Subcutaneous abdominal adipose tissue (tissue), 5 donors: ENCODE measurements at regions not wholly inside any gene's neighbourhood (a gene's known extent, or its start where the extent isn't known, plus 50 kb on each side); places are given as distances from the start of the nearest gene placed in this dataset.

Source experiments
- H3K27ac ChIP-seq: one replicate; pipeline ENCODE4 v1.7.0; 2013; ENCODE audit warnings: low read depth, mild to moderate bottlenecking, inconsistent platforms, low read length, moderate library complexity
- H3K27me3 ChIP-seq, 5 donors: one replicate each; pipeline ENCODE4 v1.7.0; 2013; ENCODE audit warnings: low read length in 5 of 5, inconsistent platforms in 1 of 5; ENCODE audit not compliant: control insufficient read depth in 5 of 5, insufficient read depth in 4 of 5
- H3K36me3 ChIP-seq, 5 donors: one replicate each; pipeline ENCODE4 v1.7.0; 2013; ENCODE audit warnings: low read length in 5 of 5; ENCODE audit not compliant: control insufficient read depth in 5 of 5, insufficient read depth in 5 of 5
- H3K4me1 ChIP-seq, 5 donors: one replicate each; pipeline ENCODE4 v1.7.0; 2013; ENCODE audit warnings: low read length in 5 of 5, mild to moderate bottlenecking in 3 of 5, moderate library complexity in 1 of 5; ENCODE audit not compliant: control insufficient read depth in 5 of 5, insufficient read depth in 5 of 5
- H3K4me3 ChIP-seq, 5 donors: one replicate each; pipeline ENCODE4 v1.7.0; 2013; ENCODE audit warnings: low read length in 5 of 5, low read depth in 1 of 5
- H3K9ac ChIP-seq, 5 donors: one replicate each; pipeline ENCODE4 v1.7.0; 2013; ENCODE audit warnings: low read length in 5 of 5, mild to moderate bottlenecking in 4 of 5, moderate library complexity in 3 of 5
- H3K9me3 ChIP-seq, 5 donors: one replicate each; pipeline ENCODE4 v1.7.0; 2013; ENCODE audit warnings: low read length in 5 of 5; ENCODE audit not compliant: control insufficient read depth in 5 of 5
- donor health status: healthy.
- donor health status: healthy.
- donor health status: healthy.
- donor health status: healthy.
- donor health status: healthy.

DNA sequence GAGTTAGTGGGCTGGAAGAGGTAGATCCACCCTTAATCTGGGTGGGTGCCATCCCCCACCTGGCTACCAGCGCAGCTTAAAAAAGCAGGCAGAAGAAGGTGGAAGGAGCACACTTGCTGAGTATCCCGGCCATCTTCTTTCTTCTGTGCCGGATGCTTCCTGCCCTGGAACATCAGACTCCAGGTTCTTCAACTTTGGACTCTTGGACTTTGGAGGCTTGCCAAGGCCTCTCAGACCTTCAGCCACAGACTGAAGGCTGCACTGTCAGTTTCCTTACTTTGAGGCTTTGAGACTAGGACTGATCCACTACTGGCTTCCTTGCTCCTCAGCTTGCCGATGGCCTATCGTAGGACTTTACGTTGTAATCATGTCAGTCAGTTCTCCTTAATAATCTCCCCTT is 127.6 kb upstream of the GPC6 start:
- Histone ChIP-seq H3K36me3 (no peaks in the 10 kb centered on the region), H3K4me3 (no peak overlapping the region)

DNA sequence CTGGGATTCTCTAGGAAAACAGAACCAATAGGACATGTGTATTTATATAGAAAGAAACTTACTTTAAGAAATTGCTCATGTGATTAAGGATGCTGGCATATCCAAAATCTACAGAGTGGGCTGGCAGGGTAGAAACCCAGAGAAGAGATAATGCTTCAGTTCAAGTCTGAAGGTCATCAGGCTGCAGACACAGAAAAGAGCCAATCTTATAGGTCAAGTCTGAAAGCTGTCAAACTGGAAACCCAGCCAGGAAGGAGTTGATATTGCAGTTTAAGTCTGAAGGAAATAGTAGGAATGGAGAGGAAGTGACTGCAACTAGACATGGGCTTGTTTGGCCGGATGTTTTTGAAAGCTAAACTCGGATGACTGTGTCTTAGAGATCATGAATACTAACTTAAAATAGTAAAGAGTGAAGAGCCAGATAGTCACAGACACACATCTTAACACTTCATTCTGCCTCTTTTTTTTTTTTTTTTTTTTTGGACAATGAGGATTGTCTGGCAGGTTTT is 125.3 kb upstream of the GPC6 start:
- Histone ChIP-seq H3K9ac (no peak overlapping the region), H3K9me3 (no peaks in the 10 kb centered on the region)

More for the DNA sequence above, 127.6 kb upstream of the GPC6 start:
- H3K4me1 ChIP-seq = no peaks in the 10 kb centered on the region
- H3K9me3 ChIP-seq = no peaks in the 10 kb centered on the region
- no peak overlapping the region for H3K27ac ChIP-seq
- H3K27me3 ChIP-seq = peaks cover 0 to under 1% (median 0%) of the 10 kb centered on the region in 5 donors
- no peak overlapping the region for H3K9ac ChIP-seq

DNA sequence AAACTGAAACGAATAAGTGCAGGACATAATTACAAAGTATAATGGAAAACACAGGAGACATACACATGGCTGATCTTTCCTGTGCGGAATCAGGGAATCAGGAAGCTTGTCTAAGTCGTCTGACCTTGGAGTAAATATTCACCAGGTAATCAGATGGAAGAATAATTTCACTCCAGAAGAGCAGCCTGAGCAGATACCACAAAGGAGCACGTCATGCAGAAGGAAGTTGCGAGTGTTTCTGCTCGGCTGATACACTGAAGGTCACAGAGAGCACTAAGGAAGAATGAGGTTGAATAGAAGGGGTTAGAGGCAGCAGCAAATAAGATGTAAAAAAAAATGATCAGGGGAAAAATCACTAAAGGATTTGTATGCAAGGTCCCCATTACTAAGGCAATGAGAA is 122.3 kb upstream of the GPC6 start:
- H3K36me3 ChIP-seq = no peaks in the 10 kb centered on the region
- H3K27me3 ChIP-seq = no peaks in the 10 kb centered on the region
- H3K27ac ChIP-seq = no peak overlapping the region
- no peak overlapping the region for H3K4me3 ChIP-seq
- no peaks in the 10 kb centered on the region for H3K4me1 ChIP-seq
- H3K9ac ChIP-seq = no peak overlapping the region
- H3K9me3 ChIP-seq = no peaks in the 10 kb centered on the region

More for the DNA sequence above, 125.3 kb upstream of the GPC6 start:
- Histone ChIP-seq H3K27ac (no peak overlapping the region), H3K4me1 (no peaks in the 10 kb centered on the region), H3K27me3 (no peaks in the 10 kb centered on the region), H3K36me3 (no peaks in the 10 kb centered on the region), H3K4me3 (no peak overlapping the region)

DNA sequence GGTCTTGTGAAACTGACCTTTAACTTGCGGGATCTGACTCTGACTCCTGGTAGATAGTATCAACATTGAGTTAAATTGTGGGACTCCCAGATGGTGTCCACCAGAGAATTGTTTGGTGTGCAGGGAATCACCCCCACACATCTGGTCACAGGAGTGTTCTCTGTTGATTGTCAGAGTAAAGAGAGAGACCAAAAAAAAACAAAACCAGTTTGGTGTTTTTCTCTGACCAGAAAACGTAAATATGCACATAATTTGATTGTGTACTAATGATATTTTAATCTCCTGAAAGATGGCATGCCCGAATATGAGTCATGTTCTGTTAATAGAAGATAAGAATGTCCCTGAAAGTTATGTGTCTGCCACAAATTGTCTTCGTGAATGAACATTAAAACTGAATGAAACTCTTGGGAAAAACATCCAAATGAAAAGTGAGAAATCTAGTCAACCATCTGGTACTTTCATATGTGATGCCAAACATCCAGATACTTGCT is 118.5 kb upstream of the GPC6 start:
- Histone ChIP-seq H3K9ac (no peak overlapping the region), H3K27ac (no peak overlapping the region), H3K27me3 (no peaks in the 10 kb centered on the region)

DNA sequence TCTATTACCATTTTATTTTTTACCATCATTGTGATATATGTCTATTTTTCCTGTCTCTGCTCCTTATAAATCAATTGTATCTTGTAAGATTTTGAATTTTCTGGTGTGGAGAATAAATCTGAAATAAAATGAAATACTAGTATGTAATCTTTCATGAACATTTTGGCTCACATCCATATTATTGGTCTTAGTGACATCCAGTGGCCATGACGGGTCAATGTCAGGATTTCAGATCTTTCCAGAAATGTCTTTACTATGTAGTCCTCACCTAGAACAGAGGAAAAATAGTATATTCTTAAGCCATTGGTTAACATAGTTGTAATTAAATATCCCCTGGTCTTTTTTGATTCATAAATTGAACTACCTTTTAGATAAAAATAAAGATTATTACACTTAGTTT is 109.8 kb upstream of the GPC6 start:
- H3K27ac ChIP-seq = no peak overlapping the region
- peaks cover 0 to 4% (median 0%) of the 10 kb centered on the region in 5 donors for H3K9me3 ChIP-seq
- no peaks in the 10 kb centered on the region for H3K27me3 ChIP-seq
- H3K9ac ChIP-seq = no peak overlapping the region
- no peaks in the 10 kb centered on the region for H3K36me3 ChIP-seq
- H3K4me3 ChIP-seq = no peak overlapping the region
- peaks cover 0 to 6% (median 5%) of the 10 kb centered on the region in 5 donors for H3K4me1 ChIP-seq

More for the DNA sequence above, 118.5 kb upstream of the GPC6 start:
- Histone ChIP-seq H3K36me3 (no peaks in the 10 kb centered on the region), H3K4me3 (no peak overlapping the region), H3K9me3 (no peaks in the 10 kb centered on the region), H3K4me1 (no peaks in the 10 kb centered on the region)

DNA sequence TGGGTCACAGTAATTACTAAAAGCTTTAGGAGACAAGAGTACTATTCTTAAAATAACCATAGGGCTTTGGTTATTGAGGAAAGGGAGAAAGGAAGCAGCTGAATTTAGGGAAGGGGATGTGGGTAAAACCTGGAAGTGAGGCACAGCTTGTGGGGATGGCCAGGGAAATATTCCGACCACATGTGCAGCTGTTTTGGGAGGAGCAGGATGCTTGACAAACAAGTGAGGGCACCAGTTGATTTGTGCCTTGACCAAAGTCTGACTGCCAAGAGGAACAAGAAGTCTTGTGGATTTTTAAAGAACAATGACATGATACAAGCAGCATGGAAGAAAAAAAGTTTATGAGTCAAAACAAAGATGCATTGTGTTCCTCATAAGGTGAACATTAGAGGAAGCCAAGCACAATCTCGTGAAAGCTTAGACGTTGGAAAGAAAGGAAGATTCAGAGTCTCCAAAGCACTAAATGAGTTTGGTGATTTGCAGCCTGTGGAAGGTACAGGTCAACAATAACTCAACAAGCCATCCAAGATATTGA is 108.5 kb upstream of the GPC6 start:
- H3K27ac ChIP-seq = no peak overlapping the region
- peaks cover 0 to 6% (median 5%) of the 10 kb centered on the region in 5 donors for H3K4me1 ChIP-seq
- peaks cover 0 to 4% (median 0%) of the 10 kb centered on the region in 5 donors for H3K9me3 ChIP-seq
- no peak overlapping the region for H3K9ac ChIP-seq
- no peaks in the 10 kb centered on the region for H3K27me3 ChIP-seq
- H3K36me3 ChIP-seq = no peaks in the 10 kb centered on the region
- no peak overlapping the region for H3K4me3 ChIP-seq

DNA sequence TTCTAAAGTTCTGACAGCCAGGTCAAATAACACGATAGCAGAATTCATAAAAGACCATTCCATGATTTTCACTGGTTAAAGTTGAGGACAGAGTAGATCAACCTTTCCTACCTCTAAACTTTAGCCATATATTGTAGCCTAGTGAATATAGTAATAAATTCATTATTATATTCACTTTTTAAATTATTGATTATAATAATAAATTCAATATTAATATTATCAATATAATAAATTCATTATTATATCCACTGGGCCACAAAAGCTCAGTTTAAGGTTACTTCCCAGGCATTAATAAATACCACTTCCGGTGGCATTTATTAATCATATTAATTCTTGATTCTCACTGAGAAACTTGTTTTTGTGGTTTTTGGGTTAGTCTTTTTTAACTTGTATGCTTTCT is 85.7 kb upstream of the GPC6 start:
- H3K27me3 ChIP-seq = no peaks in the 10 kb centered on the region
- H3K4me3 ChIP-seq = no peak overlapping the region
- no peak overlapping the region for H3K27ac ChIP-seq
- H3K9ac ChIP-seq = no peak overlapping the region
- no peaks in the 10 kb centered on the region for H3K36me3 ChIP-seq
- no peaks in the 10 kb centered on the region for H3K9me3 ChIP-seq
- H3K4me1 ChIP-seq = no peaks in the 10 kb centered on the region

DNA sequence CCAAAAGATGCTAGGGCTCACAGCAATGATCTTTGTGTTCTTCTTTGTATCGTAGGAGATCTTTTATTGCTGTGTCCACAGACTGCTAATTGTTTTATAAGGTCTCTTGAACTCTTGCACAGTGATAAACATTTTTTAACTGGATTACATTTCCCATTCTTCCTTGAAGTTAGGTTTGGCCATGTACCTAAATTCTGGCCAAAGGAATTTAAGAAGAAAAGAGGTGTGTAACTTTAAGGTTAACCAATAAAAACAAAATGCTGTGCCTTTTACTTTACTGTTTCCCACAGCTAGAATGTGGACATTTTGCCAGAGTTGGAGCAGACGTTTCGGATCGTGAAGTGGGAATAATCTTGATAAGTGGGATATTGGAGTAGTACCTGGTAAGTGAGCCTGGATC is 82.6 kb upstream of the GPC6 start:
- H3K9ac ChIP-seq = no peak overlapping the region
- H3K27ac ChIP-seq = no peak overlapping the region
- no peaks in the 10 kb centered on the region for H3K27me3 ChIP-seq
- no peak overlapping the region for H3K4me3 ChIP-seq
- no peaks in the 10 kb centered on the region for H3K4me1 ChIP-seq
- no peaks in the 10 kb centered on the region for H3K9me3 ChIP-seq
- H3K36me3 ChIP-seq = no peaks in the 10 kb centered on the region

DNA sequence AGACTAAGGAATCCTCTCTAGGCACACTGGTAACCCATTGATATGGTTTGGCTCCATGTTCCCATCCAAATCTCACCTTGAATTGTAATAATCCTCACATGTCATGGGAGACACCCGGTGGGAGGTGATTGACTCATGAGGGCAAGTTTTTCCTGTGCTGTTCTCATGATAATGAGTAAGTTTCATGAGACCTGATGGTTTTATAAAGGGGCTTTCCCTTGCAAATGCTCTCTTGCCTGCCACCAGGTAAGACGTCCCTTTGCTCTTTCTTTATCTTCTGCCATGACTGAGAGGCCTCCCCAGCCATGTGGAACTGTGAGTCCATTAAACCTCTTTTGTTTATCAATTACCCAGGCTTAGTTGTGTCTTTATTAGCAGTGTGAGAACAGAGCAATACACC is 81.4 kb upstream of the GPC6 start:
- H3K36me3 ChIP-seq = no peaks in the 10 kb centered on the region
- no peak overlapping the region for H3K27ac ChIP-seq

DNA sequence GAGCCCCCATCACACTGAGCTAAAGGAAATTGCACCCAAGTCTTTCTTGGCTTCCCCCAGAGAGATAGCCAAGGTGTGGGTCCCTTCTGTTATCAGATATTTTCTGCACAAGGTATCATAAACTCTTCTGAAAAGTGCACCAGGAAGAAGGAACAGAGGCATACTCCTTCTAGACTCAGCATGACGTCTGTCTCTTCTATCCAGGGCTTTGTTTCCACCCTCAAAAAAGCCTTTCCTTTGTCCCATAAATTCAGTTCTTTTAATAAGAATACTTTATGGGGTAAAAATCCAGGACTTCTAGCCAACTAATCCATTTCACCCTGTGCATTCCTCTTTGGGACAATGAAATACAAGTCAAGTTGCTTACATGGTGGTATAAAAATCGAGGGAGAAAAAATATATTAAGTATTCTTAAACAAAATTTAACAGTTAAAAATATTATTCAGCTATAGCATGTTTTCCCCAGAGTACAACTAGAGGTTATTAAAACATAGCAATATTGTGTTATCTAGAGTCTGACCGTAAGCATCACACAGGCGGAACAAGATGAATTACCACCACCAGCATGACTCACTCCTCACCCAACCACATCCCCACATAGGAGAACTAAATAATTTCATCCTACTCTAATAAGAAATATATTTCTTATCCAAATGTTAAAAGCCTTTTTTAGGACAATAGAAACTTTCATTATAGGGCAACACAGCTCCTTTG is 79.9 kb upstream of the GPC6 start:
- no peak overlapping the region for H3K4me3 ChIP-seq
- no peak overlapping the region for H3K27ac ChIP-seq
- H3K27me3 ChIP-seq = no peaks in the 10 kb centered on the region
- no peaks in the 10 kb centered on the region for H3K4me1 ChIP-seq
- H3K9me3 ChIP-seq = no peaks in the 10 kb centered on the region
- H3K9ac ChIP-seq = no peak overlapping the region
- H3K36me3 ChIP-seq = no peaks in the 10 kb centered on the region

More for the DNA sequence above, 81.4 kb upstream of the GPC6 start:
- H3K9me3 ChIP-seq = no peaks in the 10 kb centered on the region
- H3K4me3 ChIP-seq = no peak overlapping the region
- H3K4me1 ChIP-seq = no peaks in the 10 kb centered on the region
- H3K9ac ChIP-seq = no peak overlapping the region
- no peaks in the 10 kb centered on the region for H3K27me3 ChIP-seq
